Upper lobe of left lung (tissue), 4 donors: ENCODE measurements at regions not wholly inside any gene's neighbourhood (a gene's known extent, or its start where the extent isn't known, plus 50 kb on each side); places are given as distances from the start of the nearest gene placed in this dataset.

Experiments
- EP300 ChIP-seq, 4 donors: sonication (generic); formaldehyde crosslinking; IDR thresholded peaks; one replicate each; pipeline ENCODE4 v1.5.1; 2017; ENCODE audit warnings: antibody characterized with exemption in 4 of 4, control low read depth in 2 of 4
- POLR2A ChIP-seq, 4 donors: fragments of 450-650 bp; IDR thresholded peaks; one replicate each; pipeline ENCODE4 v1.5.1; 2016 to 2017; ENCODE audit warnings: antibody characterized with exemption in 4 of 4, mild to moderate bottlenecking in 2 of 4
- POLR2AphosphoS5 ChIP-seq, 2 donors: sonication (generic); formaldehyde crosslinking; IDR thresholded peaks; one replicate each; pipeline ENCODE4 v1.5.1; 2017; ENCODE audit warnings: antibody characterized with exemption in 2 of 2
- TF ChIP-seq, protein P1 (sequence below), 6 experiments: fragments of 450-650 bp in 4 of 6; fragments of 200-600 bp in 2 of 6; sonication (generic) in 2 of 6; IDR thresholded peaks; one replicate each; pipeline ENCODE4 v1.5.1; 2016 to 2019; ENCODE audit warnings: antibody characterized with exemption in 6 of 6

DNA sequence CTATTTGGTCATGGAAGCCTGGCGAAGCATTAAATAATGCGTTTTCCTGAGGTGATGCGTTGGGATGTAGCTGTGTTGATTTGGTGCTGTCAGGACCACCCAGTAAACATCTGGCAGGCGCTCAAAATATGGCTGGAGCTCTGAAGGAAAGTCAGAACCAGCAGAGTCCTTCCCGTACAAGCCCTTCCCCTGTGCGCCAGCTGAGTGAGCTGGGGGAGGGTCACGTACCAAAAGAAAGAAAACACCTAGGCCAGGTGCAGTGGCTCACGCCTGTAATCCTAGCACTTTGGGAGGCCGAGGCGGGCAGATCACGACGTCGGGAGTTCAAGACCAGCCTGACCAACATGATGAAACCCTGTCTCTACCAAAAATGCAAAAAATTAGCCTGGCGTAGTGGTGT is 55.6 kb upstream of the CECR2 start:
- TF ChIP-seq, protein P1, sequence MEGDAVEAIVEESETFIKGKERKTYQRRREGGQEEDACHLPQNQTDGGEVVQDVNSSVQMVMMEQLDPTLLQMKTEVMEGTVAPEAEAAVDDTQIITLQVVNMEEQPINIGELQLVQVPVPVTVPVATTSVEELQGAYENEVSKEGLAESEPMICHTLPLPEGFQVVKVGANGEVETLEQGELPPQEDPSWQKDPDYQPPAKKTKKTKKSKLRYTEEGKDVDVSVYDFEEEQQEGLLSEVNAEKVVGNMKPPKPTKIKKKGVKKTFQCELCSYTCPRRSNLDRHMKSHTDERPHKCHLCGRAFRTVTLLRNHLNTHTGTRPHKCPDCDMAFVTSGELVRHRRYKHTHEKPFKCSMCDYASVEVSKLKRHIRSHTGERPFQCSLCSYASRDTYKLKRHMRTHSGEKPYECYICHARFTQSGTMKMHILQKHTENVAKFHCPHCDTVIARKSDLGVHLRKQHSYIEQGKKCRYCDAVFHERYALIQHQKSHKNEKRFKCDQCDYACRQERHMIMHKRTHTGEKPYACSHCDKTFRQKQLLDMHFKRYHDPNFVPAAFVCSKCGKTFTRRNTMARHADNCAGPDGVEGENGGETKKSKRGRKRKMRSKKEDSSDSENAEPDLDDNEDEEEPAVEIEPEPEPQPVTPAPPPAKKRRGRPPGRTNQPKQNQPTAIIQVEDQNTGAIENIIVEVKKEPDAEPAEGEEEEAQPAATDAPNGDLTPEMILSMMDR (IDR thresholded peaks at IDR 0.05), result no peak
- TF ChIP-seq EP300 (IDR thresholded peaks at IDR 0.05), result no peak
- TF ChIP-seq POLR2A (IDR thresholded peaks at IDR 0.05), result no peak
- no peak for TF ChIP-seq POLR2AphosphoS5 (IDR thresholded peaks at IDR 0.05)
